NCI-H146 treated with DMSO at 0.1 percent for 48 hours (cell line): ENCODE measurements at regions not wholly inside any gene's neighbourhood (a gene's known extent, or its start where the extent isn't known, plus 50 kb on each side); places are given as distances from the start of the nearest gene placed in this dataset.

Source experiments
- DNase-seq: peaks from one replicate; lab custom pipeline; 2025; ENCODE audit not compliant: unreplicated experiment; lab: John Stamatoyannopoulos, UW

GRCh38 chr14:76599559-76600287 is 161.5 kb upstream of the VASH1 start:
- no peak for DNase-seq

- DNase-seq = no peak
These were observed 157.6 kb upstream of the VASH1 start for GRCh38 chr14:76603713-76604112.

DNA sequence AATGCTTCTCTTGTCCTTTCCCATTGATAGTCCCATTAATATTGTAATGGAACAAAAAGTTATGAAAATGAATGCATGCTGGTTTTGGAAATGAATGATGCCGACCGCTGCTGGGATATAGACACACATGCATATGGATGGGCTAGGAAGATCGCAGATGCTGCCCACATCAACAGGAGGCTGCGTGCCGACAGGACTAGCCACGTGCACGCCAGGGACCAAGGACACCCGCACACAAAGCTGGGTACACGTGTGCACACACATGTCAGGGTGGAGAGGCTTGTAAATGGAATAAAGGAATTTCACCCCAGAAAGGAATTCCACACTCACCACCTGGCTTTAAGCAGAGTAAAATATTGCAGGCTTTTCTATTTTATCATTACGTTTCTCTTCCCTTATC is 153.8 kb upstream of the VASH1 start:
- DNase-seq = no peak

GRCh38 chr14:76612654-76613053 is 148.6 kb upstream of the VASH1 start:
- no peak for DNase-seq

DNA sequence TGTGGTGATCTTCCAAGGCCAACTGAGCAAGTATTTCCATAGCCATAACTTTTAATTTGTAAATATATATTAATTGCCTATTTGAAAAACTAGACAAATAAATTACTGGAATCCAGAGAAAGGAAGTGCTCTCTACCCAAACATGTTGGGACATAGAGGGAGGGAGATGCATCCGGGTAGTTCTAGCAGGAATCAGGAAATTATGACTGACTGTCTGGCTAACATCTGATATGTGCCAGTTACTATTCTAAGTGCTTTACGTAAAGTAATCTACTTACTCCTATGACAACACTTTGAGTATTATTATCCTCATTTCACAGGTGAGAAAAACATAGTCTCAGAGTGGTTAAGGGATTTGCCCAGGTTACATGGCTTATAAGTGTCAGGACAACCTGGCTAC is 147.7 kb upstream of the VASH1 start:
- DNase-seq = no peak

DNA sequence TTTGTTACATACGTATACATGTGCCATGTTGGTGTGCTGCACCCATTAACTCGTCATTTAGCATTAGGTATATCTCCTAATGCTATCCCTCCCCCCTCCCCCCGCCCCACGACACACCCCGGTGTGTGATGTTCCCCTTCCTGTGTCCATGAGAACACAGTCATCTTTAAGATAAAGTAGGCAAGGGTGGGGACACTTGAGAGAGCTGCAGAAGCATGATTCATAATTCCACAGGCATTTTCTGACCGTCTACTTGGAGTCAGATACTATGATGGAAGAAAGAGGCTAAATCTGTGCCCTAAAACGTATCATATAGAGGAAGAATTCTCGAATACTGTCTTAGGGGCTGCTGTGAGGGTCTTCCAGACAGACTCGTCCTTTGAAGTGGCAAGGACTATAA is 145.9 kb upstream of the VASH1 start:
- DNase-seq = no peak

GRCh38 chr14:76617440-76617839 is 143.8 kb upstream of the VASH1 start:
- DNase-seq = no peak

- no peak for DNase-seq
These were observed 124.7 kb upstream of the VASH1 start for GRCh38 chr14:76636602-76637001.

GRCh38 chr14:76638841-76639240 is 122.4 kb upstream of the VASH1 start:
- DNase-seq = no peak

DNA sequence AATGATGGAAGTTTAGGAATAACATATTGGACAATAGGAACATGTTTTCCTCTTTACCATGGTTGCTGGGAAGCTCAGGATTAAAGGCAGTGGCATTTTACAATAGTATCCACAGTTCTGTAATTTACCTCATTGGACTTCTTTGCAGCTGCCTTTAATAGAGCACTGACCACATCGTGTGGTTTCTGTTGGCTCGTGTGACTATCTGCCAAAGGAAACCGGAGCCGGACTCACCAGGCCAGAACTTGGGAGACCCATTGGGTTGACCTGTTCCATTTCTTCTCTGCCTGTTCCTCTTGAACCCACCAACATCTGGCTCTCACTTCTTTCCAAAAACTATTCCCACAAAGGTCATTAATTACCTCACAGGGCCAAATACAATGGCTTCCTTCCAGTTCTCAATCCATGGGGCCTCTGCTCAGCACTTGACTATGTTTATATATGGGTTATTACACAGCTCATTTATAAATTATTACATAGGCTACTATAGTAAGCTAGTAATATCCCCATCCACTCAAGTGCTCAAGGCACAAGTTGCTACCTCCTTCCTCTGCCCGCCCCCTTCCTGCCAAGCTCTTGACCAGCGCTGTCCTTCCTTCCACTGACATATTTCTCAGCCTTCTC is 121.5 kb upstream of the VASH1 start:
- no peak for DNase-seq

- DNase-seq = no peak
These were observed 120.3 kb upstream of the VASH1 start for GRCh38 chr14:76640923-76641395.

GRCh38 chr14:76641541-76641940 is 119.7 kb upstream of the VASH1 start:
- no peak for DNase-seq

GRCh38 chr14:76643887-76644286 is 117.4 kb upstream of the VASH1 start:
- no peak for DNase-seq

DNA sequence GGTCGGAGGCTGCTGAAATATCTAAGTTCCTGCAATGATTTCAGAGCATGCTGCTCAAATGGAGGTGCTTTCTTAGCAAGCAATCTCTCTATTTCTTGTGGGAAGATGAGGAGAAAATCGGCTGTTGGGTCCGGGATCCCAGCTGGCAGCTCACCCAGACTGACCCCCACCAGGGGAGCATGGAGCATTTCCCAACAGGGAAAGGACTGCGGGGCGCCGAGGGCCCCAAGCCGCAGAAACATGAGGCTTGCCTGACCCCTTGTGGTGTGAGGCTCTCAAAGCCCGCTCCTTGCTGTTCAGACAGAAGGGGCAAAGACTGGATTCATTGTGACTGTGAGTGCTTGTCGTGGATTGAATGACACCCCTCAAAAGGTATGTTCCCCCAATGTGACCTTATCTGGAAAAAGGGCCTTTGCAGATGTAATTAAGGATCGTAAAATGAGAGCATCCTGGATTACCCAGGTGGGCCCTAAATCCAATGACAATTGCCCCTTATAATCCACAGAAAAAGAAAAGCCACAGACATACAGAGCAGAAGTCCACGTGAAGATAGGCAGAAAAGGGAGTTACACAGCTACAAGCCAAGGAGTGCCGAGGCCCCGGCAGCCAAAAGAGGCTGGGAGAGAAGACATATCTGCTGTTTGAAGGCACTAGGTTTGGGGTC is 116.3 kb upstream of the VASH1 start:
- DNase-seq = no peak

DNA sequence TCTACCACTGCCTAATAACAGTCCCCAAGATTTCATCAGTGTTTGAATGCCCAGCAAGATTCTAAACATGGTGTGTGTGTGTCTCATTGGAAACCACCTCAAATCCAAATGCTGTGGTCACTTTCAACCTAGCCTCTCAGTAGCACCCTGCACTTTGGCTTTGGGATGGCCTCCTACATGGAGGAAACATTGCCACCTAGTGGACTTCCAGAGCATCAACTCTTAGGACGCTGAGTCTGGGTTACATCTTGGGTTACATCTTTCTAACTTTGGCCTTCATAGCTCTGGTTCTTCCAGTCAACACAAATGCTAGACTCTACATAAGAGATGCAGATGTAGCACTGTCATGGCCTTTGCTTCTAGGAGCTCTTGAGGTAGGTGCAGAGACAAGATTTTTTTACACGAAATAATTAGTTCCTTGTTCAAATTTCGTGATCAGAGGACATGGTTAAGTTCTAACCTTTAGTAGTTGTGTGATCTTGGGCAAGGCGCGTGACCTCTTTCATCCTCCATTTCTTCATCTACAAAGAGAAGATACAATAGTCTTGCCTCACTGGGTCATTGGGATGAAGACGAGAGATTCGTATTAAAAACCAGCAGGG is 113.5 kb upstream of the VASH1 start:
- DNase-seq = no peak

DNA sequence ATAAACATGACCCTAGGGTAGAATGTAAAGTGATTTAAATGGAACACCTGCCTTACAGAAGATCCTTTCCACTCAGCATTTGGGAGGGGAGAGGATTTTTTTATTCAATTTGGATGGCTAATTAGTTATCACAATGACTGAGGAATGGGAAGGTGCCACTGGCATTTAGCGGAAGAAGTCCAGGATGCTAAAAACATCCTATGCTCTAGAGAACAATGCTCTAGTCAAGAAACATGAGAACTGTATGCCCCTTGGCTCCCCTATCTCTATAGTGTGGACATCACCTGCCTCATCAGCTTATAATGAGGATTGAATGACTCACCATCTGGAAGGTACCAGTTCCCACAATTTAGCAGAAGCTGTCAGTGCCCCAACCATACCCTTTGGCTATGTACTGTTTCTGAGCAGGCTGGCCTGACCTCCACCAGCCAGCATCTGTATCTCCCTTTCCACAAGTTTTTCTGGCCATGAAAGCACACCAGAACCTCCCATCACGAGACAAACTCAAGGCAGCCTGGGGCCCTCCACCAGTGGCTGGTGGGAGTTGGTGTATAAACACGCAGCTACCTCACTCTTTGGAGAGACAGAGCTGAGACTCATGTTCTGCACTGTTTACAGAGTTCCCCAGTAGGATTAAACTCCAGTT is 109.7 kb upstream of the VASH1 start:
- DNase-seq = no peak

GRCh38 chr14:76653875-76654572 is 107.2 kb upstream of the VASH1 start:
- DNase-seq = no peak

- no peak for DNase-seq
These were observed 106.6 kb upstream of the VASH1 start for GRCh38 chr14:76654573-76655108.

DNA sequence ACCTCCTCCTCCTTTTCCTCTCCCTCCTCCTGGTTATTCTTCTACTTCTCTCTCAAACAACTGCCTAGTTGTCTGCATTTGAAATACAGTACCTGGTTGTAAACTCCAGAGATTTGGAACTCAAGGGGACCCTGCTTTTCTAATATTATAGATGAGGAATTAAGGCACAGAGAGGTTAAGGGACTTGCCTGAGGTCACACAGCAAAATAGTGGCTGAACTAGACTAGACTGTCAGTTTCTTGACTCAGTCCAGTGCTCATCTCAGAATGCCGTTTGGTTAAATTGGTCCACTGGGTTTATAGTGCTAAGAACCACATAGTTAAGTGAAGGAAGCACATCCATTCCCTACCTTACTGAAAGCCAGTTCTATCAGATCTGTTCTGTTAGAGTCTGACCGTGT is 105.9 kb upstream of the VASH1 start:
- DNase-seq = no peak

DNA sequence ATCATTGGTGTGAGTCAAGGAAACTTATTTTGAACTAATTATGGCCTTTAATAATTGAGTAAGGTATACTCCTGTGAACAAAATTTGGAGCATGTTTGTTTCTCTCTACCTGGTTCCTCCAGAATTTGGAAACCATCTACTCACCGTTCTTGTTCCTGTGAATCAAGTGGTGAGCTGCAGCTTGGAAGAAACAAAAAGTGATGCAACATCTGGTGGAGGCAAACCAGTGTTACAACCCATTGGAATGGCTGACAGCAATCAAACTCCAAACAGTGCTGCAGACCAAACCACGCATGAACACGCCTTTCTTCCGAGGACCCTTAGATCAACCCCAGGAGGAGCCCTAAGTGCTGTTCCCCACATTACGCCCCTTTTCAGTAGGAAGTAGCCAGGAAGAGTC is 104.7 kb upstream of the VASH1 start:
- DNase-seq = no peak

DNA sequence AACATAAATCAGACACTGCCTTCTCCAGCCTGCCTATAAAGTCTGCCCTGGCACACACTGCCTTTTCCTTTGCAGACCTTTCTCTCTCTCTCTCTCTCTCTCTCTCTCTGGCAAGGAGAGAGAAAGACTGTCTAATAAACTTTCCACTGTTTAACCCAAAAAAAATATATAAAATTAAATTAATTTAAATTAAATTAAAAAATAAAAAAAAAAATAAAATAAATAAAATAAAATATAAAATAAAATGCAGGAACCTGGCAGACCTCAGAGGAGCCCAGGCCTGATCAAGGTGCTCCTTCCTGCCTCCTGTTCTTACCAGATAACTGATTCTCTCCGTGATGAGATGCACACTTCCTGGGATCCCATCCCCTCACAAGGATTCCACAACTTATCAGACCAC is 103.9 kb upstream of the VASH1 start:
- no peak for DNase-seq
